ENCODE measurements at regions not wholly inside any gene's neighbourhood (a gene's known extent, or its start where the extent isn't known, plus 50 kb on each side); places are given as distances from the start of the nearest gene placed in this dataset.

GRCh38 chr4:157984285-157984911 lies 188.4 kb downstream of the GASK1B start:
- Histone ChIP-seq H3K4me2 (ENCODE audit: low read length) (no peak overlapping the region), H3K4me3 (ENCODE audit: low read length) (no peak overlapping the region), H3K79me2 (ENCODE audit: low read length) (no peaks in the 10 kb centered on the region), H3K27me3 (ENCODE audit: low read depth, low read length) (no peaks in the 10 kb centered on the region), H3K27ac (ENCODE audit: low read length) (no peak overlapping the region), H3K9ac (ENCODE audit: low read length) (no peak overlapping the region), H3K36me3 (replicated peaks; ENCODE audit: low read depth, low read length) (no peaks in the 10 kb centered on the region), H4K20me1 (ENCODE audit: insufficient read depth, low read length) (no peaks in the 10 kb centered on the region), H2AFZ (ENCODE audit: low read depth, low read length) (no peak overlapping the region), H3K4me1 (ENCODE audit: low read length) (no peaks in the 10 kb centered on the region), H3K9me3 (ENCODE audit: insufficient read depth, low read length) (no peaks in the 10 kb centered on the region)
- TF ChIP-seq CTCF (IDR thresholded peaks at IDR 0.05; ENCODE audit: low read depth, low read length), result no peak
- no peak for TF ChIP-seq EZH2phosphoT487 (IDR thresholded peaks at IDR 0.05; ENCODE audit: low read depth)

- no peak overlapping the region for H3K27ac ChIP-seq (ENCODE audit: low read length)
- H3K9ac ChIP-seq (ENCODE audit: low read length), result no peak overlapping the region
- no peak overlapping the region for H2AFZ ChIP-seq (ENCODE audit: low read depth, low read length)
- no peak for TF ChIP-seq EZH2phosphoT487 (IDR thresholded peaks at IDR 0.05; ENCODE audit: low read depth)
- TF ChIP-seq CTCF (IDR thresholded peaks at IDR 0.05; ENCODE audit: low read depth, low read length), result no peak
- H3K9me3 ChIP-seq (ENCODE audit: insufficient read depth, low read length), result no peaks in the 10 kb centered on the region
- no peak overlapping the region for H3K4me3 ChIP-seq (ENCODE audit: low read length)
- H3K4me1 ChIP-seq (ENCODE audit: low read length), result peaks cover 4% of the 10 kb centered on the region
- no peaks in the 10 kb centered on the region for H3K27me3 ChIP-seq (ENCODE audit: low read depth, low read length)
- no peak overlapping the region for H3K4me2 ChIP-seq (ENCODE audit: low read length)
- H3K36me3 ChIP-seq (replicated peaks; ENCODE audit: low read depth, low read length), result no peaks in the 10 kb centered on the region
- H3K79me2 ChIP-seq (ENCODE audit: low read length), result no peaks in the 10 kb centered on the region
- H4K20me1 ChIP-seq (ENCODE audit: insufficient read depth, low read length), result no peaks in the 10 kb centered on the region
Observed at GRCh38 chr4:157983300-157983699, 189.5 kb downstream of the GASK1B start.

- H3K79me2 ChIP-seq (ENCODE audit: low read length), result no peaks in the 10 kb centered on the region
- H3K36me3 ChIP-seq (replicated peaks; ENCODE audit: low read depth, low read length), result no peaks in the 10 kb centered on the region
- no peak overlapping the region for H3K9ac ChIP-seq (ENCODE audit: low read length)
- no peak overlapping the region for H3K4me2 ChIP-seq (ENCODE audit: low read length)
- TF ChIP-seq EZH2phosphoT487 (IDR thresholded peaks at IDR 0.05; ENCODE audit: low read depth) (no peak), CTCF (IDR thresholded peaks at IDR 0.05; ENCODE audit: low read depth, low read length) (no peak)
- no peak overlapping the region for H2AFZ ChIP-seq (ENCODE audit: low read depth, low read length)
- H3K9me3 ChIP-seq (ENCODE audit: insufficient read depth, low read length), result no peaks in the 10 kb centered on the region
- H3K4me1 ChIP-seq (ENCODE audit: low read length), result peaks cover 4% of the 10 kb centered on the region
- H3K27me3 ChIP-seq (ENCODE audit: low read depth, low read length), result no peaks in the 10 kb centered on the region
- no peaks in the 10 kb centered on the region for H4K20me1 ChIP-seq (ENCODE audit: insufficient read depth, low read length)
- no peak overlapping the region for H3K27ac ChIP-seq (ENCODE audit: low read length)
- no peak overlapping the region for H3K4me3 ChIP-seq (ENCODE audit: low read length)
Observed at GRCh38 chr4:157980158-157980557, 192.7 kb downstream of the GASK1B start.

- no peaks in the 10 kb centered on the region for H3K27me3 ChIP-seq (ENCODE audit: low read depth, low read length)
- H4K20me1 ChIP-seq (ENCODE audit: insufficient read depth, low read length), result no peaks in the 10 kb centered on the region
- H2AFZ ChIP-seq (ENCODE audit: low read depth, low read length), result peak overlapping the region; percentile 90
- peak overlapping the region; percentile 32 for H3K9ac ChIP-seq (ENCODE audit: low read length)
- H3K36me3 ChIP-seq (replicated peaks; ENCODE audit: low read depth, low read length), result no peaks in the 10 kb centered on the region
- H3K79me2 ChIP-seq (ENCODE audit: low read length), result no peaks in the 10 kb centered on the region
- H3K27ac ChIP-seq (ENCODE audit: low read length), result no peak overlapping the region
- H3K9me3 ChIP-seq (ENCODE audit: insufficient read depth, low read length), result no peaks in the 10 kb centered on the region
- peak; percentile 96 for TF ChIP-seq CTCF (IDR thresholded peaks at IDR 0.05; ENCODE audit: low read depth, low read length)
- no peak for TF ChIP-seq EZH2phosphoT487 (IDR thresholded peaks at IDR 0.05; ENCODE audit: low read depth)
- peak overlapping the region; percentile 81 for H3K4me2 ChIP-seq (ENCODE audit: low read length)
- peaks cover 4% of the 10 kb centered on the region for H3K4me1 ChIP-seq (ENCODE audit: low read length)
- H3K4me3 ChIP-seq (ENCODE audit: low read length), result peak overlapping the region; percentile 72
Observed at GRCh38 chr4:157978680-157979361, 194.0 kb downstream of the GASK1B start.
